ENCODE measurements at regions not wholly inside any gene's neighbourhood (a gene's known extent, or its start where the extent isn't known, plus 50 kb on each side); places are given as distances from the start of the nearest gene placed in this dataset.

DNA sequence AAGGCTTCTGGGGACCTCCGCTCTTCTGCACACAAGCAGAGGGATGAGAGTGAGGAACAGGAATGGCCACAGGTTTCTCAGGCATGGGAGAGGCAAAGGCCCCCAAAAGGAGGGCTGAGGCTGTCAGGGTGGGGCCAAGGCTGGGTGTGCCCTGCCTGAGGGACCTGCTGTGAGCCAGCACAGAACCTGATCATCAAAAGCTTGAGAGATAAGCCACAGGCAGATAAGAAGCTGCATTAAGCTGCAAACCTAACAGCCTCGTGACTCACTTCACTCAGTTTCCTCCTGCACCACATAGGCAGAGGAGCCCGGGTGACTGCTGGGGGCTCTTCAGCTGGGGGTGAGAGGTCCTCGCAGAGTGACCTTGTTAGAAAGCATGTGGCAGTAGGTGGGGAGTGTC lies 64.5 kb upstream of the LAPTM4A start:
- TF ChIP-seq, protein P1, sequence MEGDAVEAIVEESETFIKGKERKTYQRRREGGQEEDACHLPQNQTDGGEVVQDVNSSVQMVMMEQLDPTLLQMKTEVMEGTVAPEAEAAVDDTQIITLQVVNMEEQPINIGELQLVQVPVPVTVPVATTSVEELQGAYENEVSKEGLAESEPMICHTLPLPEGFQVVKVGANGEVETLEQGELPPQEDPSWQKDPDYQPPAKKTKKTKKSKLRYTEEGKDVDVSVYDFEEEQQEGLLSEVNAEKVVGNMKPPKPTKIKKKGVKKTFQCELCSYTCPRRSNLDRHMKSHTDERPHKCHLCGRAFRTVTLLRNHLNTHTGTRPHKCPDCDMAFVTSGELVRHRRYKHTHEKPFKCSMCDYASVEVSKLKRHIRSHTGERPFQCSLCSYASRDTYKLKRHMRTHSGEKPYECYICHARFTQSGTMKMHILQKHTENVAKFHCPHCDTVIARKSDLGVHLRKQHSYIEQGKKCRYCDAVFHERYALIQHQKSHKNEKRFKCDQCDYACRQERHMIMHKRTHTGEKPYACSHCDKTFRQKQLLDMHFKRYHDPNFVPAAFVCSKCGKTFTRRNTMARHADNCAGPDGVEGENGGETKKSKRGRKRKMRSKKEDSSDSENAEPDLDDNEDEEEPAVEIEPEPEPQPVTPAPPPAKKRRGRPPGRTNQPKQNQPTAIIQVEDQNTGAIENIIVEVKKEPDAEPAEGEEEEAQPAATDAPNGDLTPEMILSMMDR (IDR thresholded peaks at IDR 0.05), result no peak
- no peak for TF ChIP-seq EP300 (IDR thresholded peaks at IDR 0.05)

Measured in tibial nerve (tissue), 4 donors.